Activated CD4-positive, alpha-beta T cell treated with anti-CD3 and anti-CD28 coated beads, Interleukin-2, amount 10 ng/mL, durations not matched to agents 24 days and 14 days (primary cell): ENCODE measurements at regions not wholly inside any gene's neighbourhood (a gene's known extent, or its start where the extent isn't known, plus 50 kb on each side); places are given as distances from the start of the nearest gene placed in this dataset.

ENCODE experiments used
- DNase-seq: peaks from one replicate; pipeline ENCODE4 v3.0.0; 2022
- H3K27ac Mint-ChIP-seq: one replicate; pipeline ENCODE4 v1.8.0; 2022; ENCODE audit warnings: mild to moderate bottlenecking, mixed read lengths
- H3K27me3 Mint-ChIP-seq: one replicate; pipeline ENCODE4 v1.8.0; 2022; ENCODE audit warnings: mixed read lengths
- H3K36me3 Mint-ChIP-seq: one replicate; pipeline ENCODE4 v1.8.0; 2022; ENCODE audit warnings: low read depth, mild to moderate bottlenecking, mixed read lengths
- H3K4me1 Mint-ChIP-seq: one replicate; pipeline ENCODE4 v1.8.0; 2021; ENCODE audit warnings: mixed read lengths
- H3K4me3 Mint-ChIP-seq: one replicate; pipeline ENCODE4 v1.8.0; 2022; ENCODE audit warnings: mild to moderate bottlenecking, moderate library complexity, mixed read lengths
- H3K9me3 Mint-ChIP-seq: one replicate; pipeline ENCODE4 v1.8.0; 2021; ENCODE audit warnings: mixed read lengths
- intact Hi-C: fragments of 100-400 bp; cut with micrococcal nuclease; formaldehyde crosslinking; loops from one replicate; pipeline ENCODE4 v1.15.1; 2023

DNA sequence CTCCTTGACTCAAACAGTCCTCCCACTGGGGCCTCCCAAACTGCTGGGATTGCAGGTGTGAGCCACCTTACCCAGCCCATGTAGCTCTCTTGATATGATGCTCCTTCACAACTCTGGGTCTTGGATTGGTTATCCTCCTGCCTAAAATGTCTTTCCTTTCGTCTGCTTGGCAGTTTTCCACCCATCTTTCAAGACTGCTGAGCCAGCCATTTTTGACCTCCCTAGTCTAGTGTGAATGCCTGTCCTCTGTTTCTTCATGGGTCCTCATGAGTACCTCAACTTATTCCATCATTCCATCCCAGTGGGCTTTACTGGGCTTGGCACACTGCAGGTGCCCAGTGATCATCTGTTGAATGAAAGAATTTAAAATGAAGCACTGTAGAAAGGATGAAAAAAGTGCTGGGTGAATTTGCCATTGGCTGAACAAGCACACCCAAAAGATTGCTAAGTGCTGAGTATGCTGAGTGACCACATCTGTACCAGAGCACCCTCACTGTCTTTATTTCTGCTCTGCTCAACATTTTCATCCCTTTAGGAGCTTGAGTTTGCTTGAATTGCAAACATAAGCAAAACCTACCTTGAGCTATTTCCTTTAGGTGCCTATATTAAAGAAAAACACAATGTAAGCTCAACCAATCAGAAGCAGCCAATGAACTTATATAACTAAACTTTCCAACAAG is 84.8 kb upstream of the FAM169A start:
- no peak overlapping the region for H3K27ac Mint-ChIP-seq
- H3K36me3 Mint-ChIP-seq = no peaks in the 10 kb centered on the region
- peaks cover 36% of the 10 kb centered on the region for H3K27me3 Mint-ChIP-seq

DNA sequence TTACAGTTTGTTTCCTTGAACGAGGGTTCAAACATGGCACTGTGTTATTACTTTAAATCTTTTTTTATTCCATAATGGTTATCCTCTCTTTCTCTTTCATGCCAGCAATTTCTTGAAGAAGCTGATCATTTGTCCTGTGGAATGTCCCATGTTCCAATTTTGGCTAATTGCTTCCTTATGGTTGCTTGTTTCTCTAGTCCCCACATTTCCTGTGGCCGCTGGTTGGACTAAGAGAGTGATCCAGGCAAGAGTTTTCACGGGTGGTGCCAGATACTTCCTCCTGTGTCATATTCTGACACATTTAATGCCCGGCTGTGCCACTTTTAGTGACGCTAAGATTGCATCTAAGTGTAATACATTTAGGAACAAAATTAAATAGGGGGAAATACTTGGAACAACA is 83.8 kb upstream of the FAM169A start:
- no peak overlapping the region for H3K27ac Mint-ChIP-seq
- no peak for DNase-seq
- peaks cover 7% of the 10 kb centered on the region for H3K4me1 Mint-ChIP-seq
- H3K9me3 Mint-ChIP-seq = no peaks in the 10 kb centered on the region
- no peaks in the 10 kb centered on the region for H3K36me3 Mint-ChIP-seq
- peaks cover 39% of the 10 kb centered on the region for H3K27me3 Mint-ChIP-seq
- H3K4me3 Mint-ChIP-seq = no peak overlapping the region
- intact Hi-C loops = no loop called here

More for the DNA sequence above, 84.8 kb upstream of the FAM169A start:
- no peak for DNase-seq
- Mint-ChIP-seq H3K9me3 (peaks cover 5% of the 10 kb centered on the region), H3K4me3 (no peak overlapping the region), H3K4me1 (peaks cover 2% of the 10 kb centered on the region)
- intact Hi-C loops = no loop called here

DNA sequence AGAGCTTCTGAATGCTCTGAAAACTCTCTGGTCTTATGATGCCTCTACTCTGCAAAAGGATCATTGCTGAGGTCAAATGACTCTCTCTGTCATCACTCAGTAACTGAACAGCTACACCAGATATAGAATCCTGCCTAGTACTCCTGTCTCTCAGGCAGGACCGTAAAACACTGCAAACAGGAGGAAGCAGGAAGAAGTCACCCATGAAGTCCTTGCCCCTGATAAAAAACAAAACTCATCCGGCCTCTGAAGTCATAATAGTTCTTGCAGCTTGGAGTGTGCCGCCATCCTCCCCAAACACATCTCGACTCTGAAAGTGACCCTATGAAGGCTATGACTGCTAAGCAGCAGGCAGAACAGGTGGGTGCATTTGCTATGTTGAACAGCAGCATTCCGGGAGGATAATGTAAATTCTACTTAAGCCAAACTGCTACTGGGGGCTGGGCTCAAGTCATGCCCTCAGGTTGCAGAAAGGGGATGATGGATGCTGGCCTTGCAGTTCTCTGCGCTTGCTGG is 81.9 kb upstream of the FAM169A start:
- H3K27ac Mint-ChIP-seq = no peak overlapping the region
- DNase-seq = no peak
- H3K9me3 Mint-ChIP-seq = no peaks in the 10 kb centered on the region
- peaks cover 48% of the 10 kb centered on the region for H3K27me3 Mint-ChIP-seq
- no peak overlapping the region for H3K4me3 Mint-ChIP-seq
- intact Hi-C loops = no loop called here
- H3K4me1 Mint-ChIP-seq = peaks cover 7% of the 10 kb centered on the region
- H3K36me3 Mint-ChIP-seq = no peaks in the 10 kb centered on the region

DNA sequence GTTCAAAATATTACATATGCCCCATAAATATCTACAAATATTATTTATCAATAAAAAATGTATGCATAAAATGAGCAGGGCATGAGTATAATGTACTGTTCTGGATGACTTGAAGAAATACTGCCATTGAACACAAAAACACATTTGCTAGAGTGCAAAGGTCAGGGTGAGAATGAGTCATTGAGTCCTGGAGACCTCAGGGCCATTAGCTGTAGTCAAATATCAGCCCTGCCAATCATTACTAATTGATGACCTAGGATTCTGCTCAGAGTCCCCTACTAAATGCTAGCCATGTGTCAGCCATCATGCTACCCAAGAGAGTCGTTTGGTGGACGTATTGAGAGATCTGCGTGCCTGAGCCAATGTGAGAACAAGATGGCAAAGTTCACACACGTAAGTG is 80.3 kb upstream of the FAM169A start:
- intact Hi-C loops = no loop called here
- peaks cover 52% of the 10 kb centered on the region for H3K27me3 Mint-ChIP-seq
- H3K4me1 Mint-ChIP-seq = peaks cover 7% of the 10 kb centered on the region
- no peak overlapping the region for H3K4me3 Mint-ChIP-seq
- no peaks in the 10 kb centered on the region for H3K36me3 Mint-ChIP-seq
- no peaks in the 10 kb centered on the region for H3K9me3 Mint-ChIP-seq
- no peak for DNase-seq
- H3K27ac Mint-ChIP-seq = no peak overlapping the region

DNA sequence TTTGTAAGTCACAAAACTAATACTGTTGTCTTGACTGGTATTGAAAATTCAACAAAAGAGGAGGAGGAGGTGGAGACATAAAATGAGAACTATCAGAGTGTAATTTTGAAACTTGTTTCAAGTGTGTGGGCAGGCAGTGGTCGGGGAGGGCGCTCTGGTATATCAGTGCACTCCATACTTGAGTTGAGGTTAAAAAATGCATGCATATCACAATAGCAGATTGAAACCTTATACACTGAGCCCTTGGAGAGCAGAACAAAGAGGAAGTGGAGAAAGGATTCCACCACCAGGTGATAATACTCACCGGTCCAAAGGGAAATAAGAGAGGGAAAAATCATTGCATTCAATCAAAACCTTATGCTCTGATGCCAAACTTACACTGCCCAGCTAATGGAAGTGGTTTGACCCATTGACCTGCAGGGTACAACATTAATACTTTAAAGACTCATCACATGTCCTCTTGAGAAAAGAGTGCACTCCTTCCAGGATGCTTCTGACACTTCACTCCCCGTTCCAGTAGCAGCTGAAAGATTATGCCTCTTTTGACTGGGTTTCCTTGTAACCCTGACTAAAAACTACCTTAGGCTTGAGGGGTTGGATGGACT is 79.5 kb upstream of the FAM169A start:
- peak; percentile 62 for DNase-seq
- Mint-ChIP-seq H3K9me3 (no peaks in the 10 kb centered on the region), H3K27ac (no peak overlapping the region), H3K36me3 (no peaks in the 10 kb centered on the region), H3K4me1 (peaks cover 7% of the 10 kb centered on the region), H3K27me3 (peaks cover 53% of the 10 kb centered on the region), H3K4me3 (no peak overlapping the region)
- intact Hi-C loops = no loop called here

DNA sequence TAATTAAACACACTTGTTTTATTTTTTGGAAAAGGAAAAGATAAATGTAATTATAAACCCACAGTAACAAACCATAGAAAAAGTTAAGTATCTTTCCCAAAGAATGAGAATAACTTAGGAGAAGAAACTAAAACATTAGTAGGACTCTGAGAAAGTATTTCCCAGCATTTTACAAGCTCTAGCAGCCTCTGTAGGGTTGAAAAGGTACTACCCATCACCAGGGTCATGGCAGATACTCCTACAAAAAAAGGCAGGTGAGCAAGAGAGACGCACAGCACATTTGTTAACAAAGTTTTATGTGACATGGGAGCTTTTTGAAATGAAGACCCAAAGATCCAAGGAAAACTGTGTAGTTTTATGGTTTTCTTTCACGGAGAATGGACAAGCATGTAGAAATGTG is 77.7 kb upstream of the FAM169A start:
- DNase-seq = no peak
- no peak overlapping the region for H3K27ac Mint-ChIP-seq
- H3K4me3 Mint-ChIP-seq = no peak overlapping the region
- H3K36me3 Mint-ChIP-seq = no peaks in the 10 kb centered on the region
- peaks cover 7% of the 10 kb centered on the region for H3K9me3 Mint-ChIP-seq
- H3K4me1 Mint-ChIP-seq = peaks cover 7% of the 10 kb centered on the region
- intact Hi-C loops = no loop called here
- H3K27me3 Mint-ChIP-seq = peaks cover 51% of the 10 kb centered on the region

DNA sequence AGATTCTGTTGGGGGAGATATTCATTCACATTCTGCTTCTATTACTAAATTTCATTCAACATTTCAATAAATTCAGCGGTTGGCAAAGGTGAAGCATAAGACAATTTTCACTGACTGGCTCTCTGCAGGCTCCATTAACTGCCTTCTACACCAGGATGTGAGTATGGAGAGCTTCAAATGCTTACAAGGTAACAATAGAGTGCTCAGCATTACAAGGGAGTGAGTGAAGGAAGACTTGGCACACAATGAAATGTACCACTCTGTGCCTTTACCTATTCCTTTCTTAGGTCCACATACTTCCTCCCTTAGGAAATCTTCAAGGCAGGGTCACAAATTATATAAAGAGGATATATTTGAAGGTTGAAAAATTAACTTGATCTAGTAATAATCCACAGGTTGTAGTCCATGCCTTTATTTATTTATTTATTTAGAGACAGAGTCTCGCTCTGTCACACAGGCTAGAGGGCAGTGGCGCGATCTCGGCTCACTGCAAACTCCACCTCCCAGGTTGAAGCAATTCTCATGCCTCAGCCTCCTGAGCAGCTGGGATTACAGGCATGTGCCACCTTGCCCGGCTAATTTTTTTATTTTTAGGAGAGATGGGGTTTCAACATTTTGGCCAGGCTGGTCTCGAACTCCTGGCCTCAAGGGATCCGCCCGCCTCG is 76.6 kb upstream of the FAM169A start:
- H3K36me3 Mint-ChIP-seq = no peaks in the 10 kb centered on the region
- intact Hi-C loops = no loop called here
- H3K27ac Mint-ChIP-seq = no peak overlapping the region
- peaks cover 15% of the 10 kb centered on the region for H3K4me1 Mint-ChIP-seq
- H3K9me3 Mint-ChIP-seq = peaks cover 7% of the 10 kb centered on the region
- no peak overlapping the region for H3K4me3 Mint-ChIP-seq
- peaks cover 46% of the 10 kb centered on the region for H3K27me3 Mint-ChIP-seq
- DNase-seq = no peak

DNA sequence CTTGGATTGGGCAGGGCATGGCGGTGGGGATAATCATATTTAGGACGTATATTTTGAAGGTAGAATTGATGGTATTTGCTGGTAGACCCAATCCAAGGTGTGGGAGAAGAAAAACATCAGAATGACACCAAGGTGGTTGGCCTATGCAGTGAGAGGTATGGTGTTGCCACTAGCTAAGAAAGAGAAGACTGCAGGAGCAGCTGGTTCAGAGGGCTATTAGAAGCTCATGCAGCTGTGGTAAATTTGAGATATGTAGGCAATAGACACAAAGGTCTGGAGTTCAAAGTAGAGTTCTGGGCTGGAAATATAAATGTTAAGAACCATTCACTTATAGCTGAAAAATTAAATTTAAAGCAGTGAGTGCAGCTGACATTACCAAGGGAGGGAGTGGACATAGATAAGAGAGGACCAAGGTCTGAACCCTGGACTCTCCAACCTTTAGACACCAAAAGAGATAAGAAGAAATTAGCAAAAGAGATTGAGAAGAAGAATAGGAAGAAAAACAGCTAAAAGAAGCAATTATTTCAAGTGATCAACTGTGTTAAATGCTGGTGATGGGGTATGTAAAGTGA is 74.7 kb upstream of the FAM169A start:
- peaks cover 7% of the 10 kb centered on the region for H3K9me3 Mint-ChIP-seq
- H3K4me3 Mint-ChIP-seq = no peak overlapping the region
- peaks cover 31% of the 10 kb centered on the region for H3K27me3 Mint-ChIP-seq
- H3K27ac Mint-ChIP-seq = no peak overlapping the region
- intact Hi-C loops = no loop called here
- DNase-seq = no peak
- H3K4me1 Mint-ChIP-seq = peaks cover 20% of the 10 kb centered on the region
- no peaks in the 10 kb centered on the region for H3K36me3 Mint-ChIP-seq

DNA sequence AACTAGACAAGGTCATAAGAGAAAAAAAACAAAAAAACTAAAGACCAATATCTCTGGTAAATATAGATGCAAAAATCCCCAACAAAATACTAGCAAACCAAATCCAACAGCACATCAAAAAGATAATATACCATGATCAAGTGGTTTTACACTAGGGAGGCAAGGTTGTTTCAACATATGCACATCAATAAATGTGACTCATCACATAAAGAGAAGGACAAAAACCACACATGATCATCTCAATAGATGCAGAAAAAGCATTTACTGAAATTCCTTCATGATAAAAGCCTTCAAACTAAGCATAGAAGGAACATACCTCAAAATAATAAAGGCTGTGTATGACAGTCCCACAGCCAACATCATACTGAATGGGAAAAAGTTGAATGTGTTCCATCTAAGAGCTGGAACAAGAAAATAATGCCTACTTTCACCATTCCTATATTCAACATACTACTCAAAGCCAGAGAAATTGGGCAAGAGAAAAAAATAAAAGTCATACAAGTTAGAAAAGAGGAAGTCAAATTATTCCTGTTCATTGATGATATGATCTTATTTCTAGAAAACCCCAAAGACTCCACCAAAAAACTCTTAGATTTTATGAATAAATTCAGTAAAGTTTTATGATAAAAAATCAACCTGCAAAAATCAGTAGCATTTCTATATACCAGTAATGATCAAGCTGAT is 72.2 kb upstream of the FAM169A start:
- DNase-seq = no peak
- H3K4me1 Mint-ChIP-seq = peaks cover 35% of the 10 kb centered on the region
- peaks cover 7% of the 10 kb centered on the region for H3K9me3 Mint-ChIP-seq
- no peaks in the 10 kb centered on the region for H3K36me3 Mint-ChIP-seq
- H3K27me3 Mint-ChIP-seq = peaks cover 22% of the 10 kb centered on the region
- H3K4me3 Mint-ChIP-seq = no peak overlapping the region
- intact Hi-C loops = loop anchor here (5.0 to 10.0 kb wide), 6 partner anchors 34 to 1316 kb away; partner anchors contain the start of gene HMGCR
- H3K27ac Mint-ChIP-seq = no peak overlapping the region

DNA sequence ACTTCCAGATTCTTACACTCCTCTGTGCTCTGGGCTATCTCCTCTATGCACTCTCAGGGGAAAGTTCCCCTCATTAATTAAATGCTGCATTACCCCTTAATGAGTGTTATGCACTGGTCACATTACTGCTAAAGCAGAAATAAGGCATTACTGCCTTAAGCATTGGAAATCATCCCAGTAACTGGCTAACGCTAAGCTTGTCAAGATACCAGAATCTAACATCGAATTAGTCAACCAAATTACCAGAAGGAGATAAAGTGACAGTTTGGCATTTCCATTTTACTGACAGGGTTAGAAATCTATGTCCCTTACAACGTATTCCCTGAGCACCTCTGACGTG is 69.5 kb upstream of the FAM169A start:
- intact Hi-C loops = loop anchor here (5.0 to 10.0 kb wide), 6 partner anchors 37 to 1319 kb away; partner anchors contain the start of gene HMGCR
- H3K4me1 Mint-ChIP-seq = peaks cover 35% of the 10 kb centered on the region
- peaks cover 7% of the 10 kb centered on the region for H3K9me3 Mint-ChIP-seq
- H3K27me3 Mint-ChIP-seq = peaks cover 6% of the 10 kb centered on the region
- peak overlapping the region; percentile 65 for H3K4me3 Mint-ChIP-seq
- DNase-seq = no peak
- peak overlapping the region; percentile 70 for H3K27ac Mint-ChIP-seq
- H3K36me3 Mint-ChIP-seq = no peaks in the 10 kb centered on the region

DNA sequence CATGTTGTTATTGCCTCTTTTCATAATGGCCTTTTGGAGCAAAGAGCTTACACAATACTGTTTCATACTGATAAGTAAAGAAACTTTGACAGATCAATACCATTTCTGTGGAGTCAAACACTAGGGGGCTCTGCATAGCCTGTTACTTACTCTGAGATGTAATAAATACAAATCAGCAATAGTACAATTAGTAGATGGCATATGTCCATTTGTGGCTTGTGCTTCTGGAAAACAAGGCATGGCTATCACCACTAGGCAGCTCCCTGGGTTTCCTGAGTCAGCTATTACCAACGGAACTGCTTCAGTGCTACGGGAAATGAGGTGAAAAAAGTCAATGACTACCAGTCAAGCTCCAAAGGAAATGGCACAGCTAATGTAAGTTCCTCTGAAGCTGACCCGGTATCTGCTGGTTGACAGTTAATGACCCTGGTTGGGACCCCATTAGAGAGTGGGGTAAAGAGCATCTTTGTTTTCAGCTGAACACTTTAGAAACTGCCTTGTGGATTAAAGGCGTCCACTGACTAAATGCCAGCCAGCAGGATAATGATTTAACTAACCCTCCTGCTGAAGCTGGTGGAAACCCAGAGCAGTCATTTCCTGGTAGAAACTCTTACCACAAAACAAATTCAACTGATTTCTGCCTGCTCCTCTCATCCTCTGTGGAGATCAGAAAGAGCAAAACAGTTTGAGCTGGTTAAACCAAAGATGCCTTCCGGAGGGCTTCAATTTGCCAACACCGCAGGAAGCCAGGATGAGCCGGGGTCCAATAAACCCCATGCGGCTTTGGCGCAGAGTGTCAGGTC is 69.0 kb upstream of the FAM169A start:
- Mint-ChIP-seq H3K9me3 (peaks cover 5% of the 10 kb centered on the region), H3K4me1 (peaks cover 35% of the 10 kb centered on the region), H3K27me3 (peaks cover 4% of the 10 kb centered on the region), H3K36me3 (no peaks in the 10 kb centered on the region), H3K4me3 (peak overlapping the region; percentile 65), H3K27ac (peak overlapping the region; percentile 70)
- peak; percentile 79 for DNase-seq
- intact Hi-C loops = loop anchor here (5.0 to 10.0 kb wide), 6 partner anchors 37 to 1320 kb away; partner anchors contain the start of gene HMGCR

DNA sequence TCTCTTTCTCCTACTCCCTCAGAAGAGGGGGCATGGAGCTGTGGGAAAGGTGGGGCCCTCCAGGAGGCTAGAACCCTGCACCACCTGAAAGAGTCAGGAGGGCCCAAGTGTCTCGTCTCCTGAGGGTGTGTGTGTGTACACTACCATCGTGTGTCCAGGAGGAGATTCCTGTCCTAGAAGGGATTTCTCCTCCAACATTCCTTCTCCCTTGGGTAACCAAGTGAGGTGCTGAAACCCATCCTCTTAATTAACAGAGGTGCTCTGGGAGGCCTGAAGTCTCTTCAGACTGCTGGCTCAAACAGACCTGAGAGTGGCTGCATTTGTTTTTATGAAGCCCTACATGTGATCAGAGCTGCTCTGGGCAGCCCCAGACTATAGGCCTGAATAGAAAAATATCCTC is 61.1 kb upstream of the FAM169A start:
- intact Hi-C loops = loop anchor here (5.0 kb wide), 1 partner anchor 340 kb away; no protein-coding TSS in a partner anchor
- H3K27ac Mint-ChIP-seq = no peak overlapping the region
- no peaks in the 10 kb centered on the region for H3K9me3 Mint-ChIP-seq
- H3K36me3 Mint-ChIP-seq = no peaks in the 10 kb centered on the region
- no peaks in the 10 kb centered on the region for H3K4me1 Mint-ChIP-seq
- H3K4me3 Mint-ChIP-seq = no peak overlapping the region
- peaks cover 2% of the 10 kb centered on the region for H3K27me3 Mint-ChIP-seq
- no peak for DNase-seq

DNA sequence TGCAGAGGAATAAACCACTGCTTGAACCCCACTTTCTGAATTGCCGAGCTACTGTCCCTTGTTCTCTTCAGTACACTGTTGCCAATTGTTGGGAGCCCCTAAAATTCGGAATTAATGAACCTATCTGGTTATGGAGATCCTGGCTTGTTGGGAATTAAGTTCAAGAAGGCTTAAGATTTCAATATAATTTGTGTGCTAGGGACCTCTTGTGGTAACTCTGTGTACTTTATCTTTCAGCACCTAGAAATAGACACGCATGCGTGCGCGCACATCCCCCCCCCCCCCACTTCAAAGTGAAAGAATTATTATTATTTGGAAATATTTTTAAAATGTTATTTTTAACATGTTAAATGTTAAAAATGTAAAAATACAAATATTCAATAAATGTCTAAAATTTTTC is 53.3 kb upstream of the FAM169A start:
- H3K27ac Mint-ChIP-seq = no peak overlapping the region
- intact Hi-C loops = loop anchor here (1.0 to 5.0 kb wide), 2 partner anchors 153 to 1017 kb away; no protein-coding TSS in a partner anchor
- H3K36me3 Mint-ChIP-seq = no peaks in the 10 kb centered on the region
- H3K4me3 Mint-ChIP-seq = no peak overlapping the region
- no peaks in the 10 kb centered on the region for H3K9me3 Mint-ChIP-seq
- H3K27me3 Mint-ChIP-seq = peaks cover 4% of the 10 kb centered on the region
- no peaks in the 10 kb centered on the region for H3K4me1 Mint-ChIP-seq
- DNase-seq = peak; percentile 58
